K562 (cell line): ENCODE measurements at regions not wholly inside any gene's neighbourhood (a gene's known extent, or its start where the extent isn't known, plus 50 kb on each side); places are given as distances from the start of the nearest gene placed in this dataset.

Source experiments
- ATAC-seq: fragments of 200-7000 bp; cut with Tn5 transposase; 3 replicates; pipeline ENCODE4 v1.9.1; 2020; ENCODE audit warnings: moderate library complexity
- BruUV-seq: library from RNA; stranded (reverse); fragments of 400-500 nt; replicated peaks from 2 replicates; lab custom pipeline; 2021; lab: Mats Ljungman, UMichigan
- CTCF ChIA-PET: fragments of 300-600 bp; formaldehyde crosslinking; extraction: SDS; loops from one replicate; lab custom pipeline; 2021; ENCODE audit warnings: low intra/inter-chr PET ratio; lab: Yijun Ruan, JAX
- POLR2A ChIA-PET: fragments of 300-600, 350-650 bp; sonication (Branson Sonifier 250); formaldehyde crosslinking; extraction: SDS; loops from one replicate; lab custom pipeline; 2021; ENCODE audit warnings: antibody characterized with exemption, inconsistent platforms; lab: Yijun Ruan, JAX
- DNase-seq, 4 experiments: peaks; one replicate each; pipeline versions ENCODE4 v3.0.0 to v3.0.0-alpha.2; 2011 to 2018; ENCODE audit warnings: low spot score in 3 of 4, mixed read lengths in 3 of 4; ENCODE audit errors: extremely low read depth in 1 of 4
- FAIRE-seq: peaks from 2 replicates; lab custom pipeline; 2011; peaks lifted over from hg19 to GRCh38; lab: Jason Lieb, UNC
- H2AFZ ChIP-seq: 2 replicates; pipeline ENCODE4 v1.6.0; 2011; ENCODE audit warnings: low read depth, low read length, control low read depth, inconsistent platforms
- H3K27ac ChIP-seq: fragments of 200-600 bp; 3 replicates; pipeline ENCODE4 v1.8.0; 2011; ENCODE audit warnings: low read depth, mild to moderate bottlenecking, control low read depth, inconsistent platforms, low read length, moderate library complexity, mixed read lengths; ENCODE audit errors: extremely low read depth
- H3K27me3 ChIP-seq, 2 experiments: fragments of 300-600 bp in 1 of 2; 2 replicates in 1 of 2; 3 replicates in 1 of 2; pipeline versions ENCODE4 v1.6.0 to v1.8.0; 2011; ENCODE audit warnings: inconsistent platforms in 2 of 2, low read length in 2 of 2, mild to moderate bottlenecking in 1 of 2, mixed read lengths in 1 of 2, moderate library complexity in 1 of 2; ENCODE audit not compliant: control insufficient read depth in 2 of 2, insufficient read depth in 2 of 2
- H3K36me3 ChIP-seq: fragments of 300-600 bp; 3 replicates; pipeline ENCODE4 v1.8.0; 2011; ENCODE audit warnings: mild to moderate bottlenecking, low read length, inconsistent platforms; ENCODE audit not compliant: control insufficient read depth, insufficient read depth
- H3K4me1 ChIP-seq, 2 experiments: fragments of 200-600 bp in 1 of 2; replicated peaks in 1 of 2; 2 replicates in 1 of 2; 3 replicates in 1 of 2; pipeline versions ENCODE4 v1.5.1 to v1.8.0; 2011; ENCODE audit warnings: inconsistent platforms in 2 of 2, low read length in 2 of 2, mild to moderate bottlenecking in 1 of 2, mixed read lengths in 1 of 2, moderate library complexity in 1 of 2; ENCODE audit not compliant: control insufficient read depth in 2 of 2, insufficient read depth in 2 of 2
- H3K4me2 ChIP-seq: 2 replicates; pipeline ENCODE4 v1.6.1; 2011; ENCODE audit warnings: low read length, control low read depth, inconsistent platforms, mixed read lengths; ENCODE audit not compliant: insufficient read depth
- H3K4me3 ChIP-seq: fragments of 200-600 bp; sonication (generic), shearing (Covaris generic); 2 replicates; pipeline ENCODE4 v1.5.1; 2016; ENCODE audit warnings: control low read depth, inconsistent platforms
- H3K79me2 ChIP-seq: fragments of 200-600 bp; 3 replicates; pipeline ENCODE4 v1.8.0; 2011; ENCODE audit warnings: low read length, inconsistent platforms; ENCODE audit not compliant: control insufficient read depth, insufficient read depth
- H3K9ac ChIP-seq, 2 experiments: 2 replicates each; pipeline versions ENCODE4 v1.6.0 to v1.6.1; 2011; ENCODE audit warnings: low read depth in 2 of 2, low read length in 2 of 2, control low read depth in 1 of 2, inconsistent platforms in 1 of 2, mild to moderate bottlenecking in 1 of 2, mixed read lengths in 1 of 2; ENCODE audit not compliant: insufficient read depth in 1 of 2
- H3K9me1 ChIP-seq: one replicate; pipeline ENCODE4 v1.6.0; 2011; ENCODE audit warnings: inconsistent platforms, mild to moderate bottlenecking, low read length, moderate library complexity; ENCODE audit not compliant: control insufficient read depth, insufficient read depth
- H3K9me3 ChIP-seq: replicated peaks from 2 replicates; pipeline ENCODE4 v1.5.1; 2011; ENCODE audit warnings: low read depth, low read length, inconsistent platforms; ENCODE audit not compliant: control insufficient read depth, insufficient read depth
- H4K20me1 ChIP-seq: replicated peaks from 2 replicates; pipeline ENCODE4 v1.6.1; 2011; ENCODE audit warnings: low read length, inconsistent platforms, mixed read lengths; ENCODE audit not compliant: control insufficient read depth, insufficient read depth
- CHD2 ChIP-seq: IDR thresholded peaks from 2 replicates; pipeline ENCODE4 v1.6.1; 2011; ENCODE audit warnings: low read depth, low read length
- FOS ChIP-seq: IDR thresholded peaks from 3 replicates; pipeline ENCODE4 v1.6.1; 2011; ENCODE audit not compliant: insufficient read length; ENCODE audit errors: extremely low read depth
- GABPA ChIP-seq: fragments of 200-800 bp; sonication (Bioruptor generic); conservative IDR thresholded peaks from 2 replicates; pipeline ENCODE4 v1.6.1; 2016; ENCODE audit warnings: low read depth, missing genetic modification characterization, missing compliant biosample characterization
- GATAD2B ChIP-seq: fragments of 450-650 bp; IDR thresholded peaks from 2 replicates; pipeline ENCODE4 v1.6.1; 2017; ENCODE audit warnings: mild to moderate bottlenecking, borderline replicate concordance
- KAT8 ChIP-seq: fragments of 450-650 bp; IDR thresholded peaks from 2 replicates; pipeline ENCODE4 v1.6.1; 2016; ENCODE audit warnings: low read depth, mild to moderate bottlenecking
- MAFF ChIP-seq: IDR thresholded peaks from 2 replicates; pipeline ENCODE4 v1.6.1; 2012; ENCODE audit warnings: low read length, improper control_type of control experiment
- SREBF2 ChIP-seq: sonication (generic); formaldehyde crosslinking; IDR thresholded peaks from 2 replicates; pipeline ENCODE4 v1.4.0; 2020; ENCODE audit warnings: mild to moderate bottlenecking, missing genetic modification reagents
- TRIM28 ChIP-seq: fragments of 450-650 bp; IDR thresholded peaks from 2 replicates; pipeline ENCODE4 v1.6.1; 2017
- ZNF12 ChIP-seq: sonication (generic); formaldehyde crosslinking; IDR thresholded peaks from 2 replicates; pipeline ENCODE4 v1.4.0; 2020; ENCODE audit warnings: mild to moderate bottlenecking, missing genetic modification reagents
- ZSCAN32 ChIP-seq: fragments of 450-650 bp; formaldehyde crosslinking; IDR thresholded peaks from 2 replicates; pipeline ENCODE4 v1.4.0; 2020; ENCODE audit warnings: mild to moderate bottlenecking, moderate library complexity
- WGBS: fragments of 100-300 bp; shearing (Covaris generic); methylation state at CpG from one replicate; pipeline ENCODE4 v1.1.6; 2016; ENCODE audit warnings: low coverage, mixed read lengths; ENCODE audit not compliant: insufficient coverage; ENCODE audit errors: missing lambda C conversion rate; 5-methylcytosine and 5-hydroxymethylcytosine counted together
- in situ Hi-C: fragments of 300-500 bp; cut with MboI; formaldehyde crosslinking; loops from 4 replicates; pipeline ENCODE4 v1.15.0; 2018; ENCODE audit warnings: inconsistent platforms, mixed read lengths
- intact Hi-C: fragments of 100-400 bp; cut with micrococcal nuclease; formaldehyde crosslinking; loops from 2 replicates; pipeline ENCODE4 v1.14.2; 2022

DNA sequence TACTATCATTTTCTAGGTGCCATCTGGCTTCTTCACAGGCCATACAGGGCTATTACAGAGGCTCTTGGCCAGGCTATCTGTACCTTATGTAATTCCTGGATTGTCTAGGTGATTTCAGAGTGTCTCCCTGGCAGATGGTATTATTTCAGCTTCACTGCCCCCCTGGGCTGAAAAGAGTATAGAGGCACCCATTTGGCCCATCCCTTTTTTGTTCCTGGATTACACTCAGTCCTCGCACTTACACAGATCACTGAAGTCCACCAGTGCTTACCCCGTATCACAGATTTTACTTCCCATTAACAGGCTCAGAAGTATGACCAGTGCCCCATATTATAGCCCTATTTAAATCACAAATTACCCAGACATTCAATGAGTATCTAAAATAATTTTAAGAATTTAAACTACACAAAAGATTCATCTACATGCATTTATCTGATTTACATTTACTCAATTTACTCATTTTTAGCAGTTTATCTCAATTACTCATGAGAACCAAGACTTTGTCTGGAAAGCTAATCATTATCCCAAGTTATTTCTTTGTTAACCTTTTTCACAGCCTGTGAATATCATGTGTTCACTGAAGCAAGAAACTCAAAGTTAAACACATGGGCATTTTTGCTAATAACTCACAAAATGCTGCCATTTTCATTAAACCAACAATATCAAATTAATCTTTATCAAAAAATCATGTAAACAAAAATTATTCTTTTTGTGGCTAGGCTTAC lies 121.0 kb downstream of the PCDH20 start:
- Histone ChIP-seq H3K79me2 (no peaks in the 10 kb centered on the region), H3K4me3 (no peak overlapping the region), H3K9me3 (no peaks in the 10 kb centered on the region), H3K27me3 (no peaks in the 10 kb centered on the region), H3K4me2 (no peak overlapping the region), H3K36me3 (no peaks in the 10 kb centered on the region), H3K9me1 (no peaks in the 10 kb centered on the region), H3K27ac (no peak overlapping the region), H3K9ac (no peak overlapping the region), H3K4me1 (no peaks in the 10 kb centered on the region), H2AFZ (no peak overlapping the region)
- ATAC-seq (no peak), FAIRE-seq (no peak), DNase-seq (no peak)
- CTCF ChIA-PET: no interaction called here
- POLR2A ChIA-PET: no interaction called here
- in situ Hi-C loops (no loop called here), intact Hi-C loops (no loop called here)
- TF ChIP-seq SREBF2 (CRISPR knock-in tag) (no peak), MAFF (no peak), ZNF12 (CRISPR knock-in tag) (no peak), ZSCAN32 (no peak), KAT8 (no peak), GATAD2B (no peak), FOS (no peak), CHD2 (no peak), GABPA (tag) (no peak), TRIM28 (no peak)
- TF ChIP-seq, all 486 proteins: peak for 0
- H4K20me1 ChIP-seq: no peaks in the 10 kb centered on the region
- BruUV-seq: no TSS peak
- 0% methylated on average over 2 of the region's 2 CpGs for WGBS
